HepG2 (cell line): ENCODE measurements at regions not wholly inside any gene's neighbourhood (a gene's known extent, or its start where the extent isn't known, plus 50 kb on each side); places are given as distances from the start of the nearest gene placed in this dataset.

Experiments used
- ATAC-seq: fragments of 200-7000 bp; cut with Tn5 transposase; 3 replicates; pipeline ENCODE4 v1.9.1; 2020; ENCODE audit warnings: mild to moderate bottlenecking, moderate library complexity
- BruUV-seq: library from RNA; stranded (reverse); fragments of 400-500 nt; replicated peaks from 2 replicates; lab custom pipeline; 2021; lab: Mats Ljungman, UMichigan
- CTCF ChIA-PET: fragments of 300-600 bp; formaldehyde crosslinking; extraction: SDS; loops from one replicate; lab custom pipeline; 2021; ENCODE audit warnings: low total read pairs, inconsistent platforms, low intra/inter-chr PET ratio; lab: Yijun Ruan, JAX
- POLR2A ChIA-PET: fragments of 350-600 bp; sonication (Branson Sonifier 250); formaldehyde crosslinking; loops from one replicate; lab custom pipeline; 2020; ENCODE audit warnings: antibody characterized with exemption, inconsistent platforms; lab: Yijun Ruan, JAX
- DNase-seq: peaks from one replicate; pipeline ENCODE4 v3.0.0-alpha.2; 2015; ENCODE audit warnings: low spot score
- FAIRE-seq: peaks from 3 replicates; lab custom pipeline; 2011; peaks lifted over from hg19 to GRCh38; lab: Jason Lieb, UNC
- H2AFZ ChIP-seq: one replicate; pipeline ENCODE4 v1.6.1; 2011; ENCODE audit warnings: low read length, inconsistent platforms
- H3K27ac ChIP-seq: fragments of 300-600 bp; 3 replicates; pipeline ENCODE4 v1.8.0; 2011; ENCODE audit warnings: mixed run types, mild to moderate bottlenecking, mixed read lengths, low read length, inconsistent platforms; ENCODE audit not compliant: insufficient read depth; ENCODE audit errors: extremely low read length
- H3K27me3 ChIP-seq, 2 experiments: fragments of 200-600 bp in 1 of 2; 2 replicates in 1 of 2; 3 replicates in 1 of 2; pipeline versions ENCODE4 v1.6.0 to v1.8.0; 2011; ENCODE audit warnings: low read length in 2 of 2, mild to moderate bottlenecking in 2 of 2, moderate library complexity in 2 of 2, inconsistent platforms in 1 of 2; ENCODE audit not compliant: insufficient read depth in 2 of 2, control insufficient read depth in 1 of 2
- H3K36me3 ChIP-seq, 2 experiments: fragments of 200-600 bp in 1 of 2; replicated peaks in 1 of 2; 2 replicates in 1 of 2; 3 replicates in 1 of 2; pipeline versions ENCODE4 v1.5.1 to v1.8.0; 2011; ENCODE audit warnings: low read length in 2 of 2, inconsistent platforms in 1 of 2; ENCODE audit not compliant: insufficient read depth in 2 of 2, control insufficient read depth in 1 of 2
- H3K4me1 ChIP-seq: 2 replicates; pipeline ENCODE4 v1.5.1; 2012; ENCODE audit warnings: low read length, inconsistent platforms; ENCODE audit not compliant: insufficient read depth
- H3K4me2 ChIP-seq: 2 replicates; pipeline ENCODE4 v1.6.0; 2011; ENCODE audit warnings: low read depth, low read length, inconsistent platforms
- H3K4me3 ChIP-seq, 3 experiments: fragments of 200-600 bp in 1 of 3; sonication (generic), shearing (Covaris generic) in 1 of 3; replicated peaks in 1 of 3; 2 replicates each; pipeline ENCODE4 v1.5.1; 2011 to 2016; ENCODE audit warnings: low read length in 3 of 3, inconsistent platforms in 2 of 3, low read depth in 2 of 3, mild to moderate bottlenecking in 2 of 3, control low read depth in 1 of 3, mixed read lengths in 1 of 3; ENCODE audit not compliant: insufficient read depth in 1 of 3
- H3K79me2 ChIP-seq: one replicate; pipeline ENCODE4 v1.6.1; 2011; ENCODE audit warnings: low read length, inconsistent platforms; ENCODE audit not compliant: insufficient read depth
- H3K9ac ChIP-seq: 2 replicates; pipeline ENCODE4 v1.6.0; 2011; ENCODE audit warnings: mild to moderate bottlenecking, low read depth, low read length, inconsistent platforms; ENCODE audit not compliant: insufficient read depth
- H3K9me3 ChIP-seq: 2 replicates; pipeline ENCODE4 v1.5.1; 2012; ENCODE audit warnings: mild to moderate bottlenecking, low read length
- H4K20me1 ChIP-seq: 2 replicates; pipeline ENCODE4 v1.6.0; 2011; ENCODE audit warnings: inconsistent platforms, mild to moderate bottlenecking, low read length, moderate library complexity; ENCODE audit not compliant: insufficient read depth
- CHCHD3 ChIP-seq: sonication (generic); formaldehyde crosslinking; IDR thresholded peaks from 2 replicates; pipeline ENCODE4 v1.8.0; 2022; ENCODE audit warnings: mild to moderate bottlenecking, missing genetic modification reagents, moderate library complexity
- HOXA9 ChIP-seq: sonication (generic); formaldehyde crosslinking; IDR thresholded peaks from 2 replicates; pipeline ENCODE4 v1.8.1; 2022; ENCODE audit warnings: missing genetic modification reagents, mild to moderate bottlenecking, moderate library complexity, borderline replicate concordance
- JARID2 ChIP-seq: sonication (generic); formaldehyde crosslinking; IDR thresholded peaks from 2 replicates; pipeline ENCODE4 v1.8.1; 2023; ENCODE audit warnings: missing genetic modification reagents, inconsistent platforms; ENCODE audit not compliant: insufficient replicate concordance
- NFE2L2 ChIP-seq: fragments of 150-350 bp; IDR thresholded peaks from 2 replicates; pipeline ENCODE4 v1.6.1; 2014; ENCODE audit warnings: low read length
- SMAD9 ChIP-seq: sonication (generic); formaldehyde crosslinking; IDR thresholded peaks from 2 replicates; pipeline ENCODE4 v1.5.1; 2020; ENCODE audit warnings: mild to moderate bottlenecking, missing genetic modification reagents
- SNAPC2 ChIP-seq: sonication (generic); formaldehyde crosslinking; IDR thresholded peaks from 2 replicates; pipeline ENCODE4 v1.8.1; 2022; ENCODE audit warnings: mild to moderate bottlenecking, missing genetic modification reagents
- SP1 ChIP-seq, 2 experiments: fragments of 450-650 bp in 1 of 2; sonication (generic) in 1 of 2; formaldehyde crosslinking in 1 of 2; IDR thresholded peaks; 2 replicates each; pipeline versions ENCODE4 v1.4.0 to v1.6.1; 2016 to 2020; ENCODE audit warnings: missing genetic modification reagents in 1 of 2
- SP4 ChIP-seq: sonication (generic); formaldehyde crosslinking; IDR thresholded peaks from 2 replicates; pipeline ENCODE4 v1.8.1; 2023; ENCODE audit warnings: mild to moderate bottlenecking, missing genetic modification reagents
- TOPORS ChIP-seq: sonication (generic); formaldehyde crosslinking; IDR thresholded peaks from 2 replicates; pipeline ENCODE4 v1.8.0; 2023; ENCODE audit warnings: mild to moderate bottlenecking, missing genetic modification reagents
- ZNF230 ChIP-seq: sonication (generic); formaldehyde crosslinking; IDR thresholded peaks from 2 replicates; pipeline ENCODE4 v1.4.0; 2020; ENCODE audit warnings: mild to moderate bottlenecking, missing genetic modification reagents
- ZNF329 ChIP-seq: sonication (generic); formaldehyde crosslinking; IDR thresholded peaks from 2 replicates; pipeline ENCODE4 v1.9.0; 2021; ENCODE audit warnings: low read depth, mild to moderate bottlenecking, missing genetic modification reagents
- ZNF33A ChIP-seq: sonication (generic); formaldehyde crosslinking; IDR thresholded peaks from 2 replicates; pipeline ENCODE4 v1.5.1; 2020; ENCODE audit warnings: missing genetic modification reagents, mild to moderate bottlenecking, moderate library complexity, borderline replicate concordance
- ZNF747 ChIP-seq: sonication (generic); formaldehyde crosslinking; IDR thresholded peaks from 2 replicates; pipeline ENCODE4 v1.8.1; 2023; ENCODE audit warnings: missing genetic modification reagents, mild to moderate bottlenecking, borderline replicate concordance
- ZSCAN9 ChIP-seq: IDR thresholded peaks from 2 replicates; pipeline ENCODE4 v1.6.1; 2016; ENCODE audit warnings: borderline replicate concordance
- WGBS: methylation state at CpG from one replicate; pipeline ENCODE4 v1.1.6; 2017; ENCODE audit warnings: low lambda C conversion rate; 5-methylcytosine and 5-hydroxymethylcytosine counted together
- in situ Hi-C: cut with HindIII; loops from 2 replicates; pipeline ENCODE4 v1.10.0; 2017; ENCODE audit warnings: low pct_unique_long_range_greater_than_20kb; ENCODE audit not compliant: extremely low pct_ligation_motif_present
- intact Hi-C: fragments of 100-400 bp; cut with micrococcal nuclease; formaldehyde crosslinking; loops from one replicate; pipeline ENCODE4 v1.10.0; 2022; ENCODE audit not compliant: unreplicated experiment
- TF ChIP-seq, protein P1 (sequence below): sonication (generic); formaldehyde crosslinking; IDR thresholded peaks from 2 replicates; pipeline ENCODE4 v1.4.0; 2020; ENCODE audit warnings: mild to moderate bottlenecking, missing genetic modification reagents, borderline replicate concordance
- TF ChIP-seq, protein P2 (sequence below): fragments of 450-650 bp; IDR thresholded peaks from 2 replicates; pipeline ENCODE4 v1.6.1; 2017; ENCODE audit warnings: mild to moderate bottlenecking

DNA sequence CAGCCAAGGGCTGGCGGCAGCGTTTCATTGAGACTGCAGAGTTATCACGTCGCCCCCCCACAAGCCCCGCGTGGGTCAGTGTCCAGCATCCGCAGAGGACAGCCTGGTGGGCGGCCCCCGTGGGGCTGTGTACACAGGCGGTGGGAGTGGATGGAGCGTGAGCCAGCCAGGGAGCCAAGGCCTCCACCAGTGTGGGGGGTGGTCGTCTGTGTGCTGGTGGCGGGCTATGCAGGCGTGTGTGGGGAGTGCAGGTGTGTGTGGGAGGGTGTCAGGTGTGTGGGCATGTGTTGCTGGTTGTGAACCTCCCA, 56.5 kb upstream of the NKX1-1 start:
- Histone ChIP-seq H2AFZ (no peak overlapping the region), H3K27me3 (peaks cover 18 to 76% of the 10 kb centered on the region in 2 experiments; a peak in 4 of 5 replicates), H3K4me1 (no peaks in the 10 kb centered on the region), H3K79me2 (no peaks in the 10 kb centered on the region), H3K27ac (no peak overlapping the region), H3K4me2 (no peak overlapping the region), H3K4me3 (no peak overlapping the region), H3K36me3 (no peaks in the 10 kb centered on the region), H4K20me1 (no peaks in the 10 kb centered on the region), H3K9me3 (no peaks in the 10 kb centered on the region), H3K9ac (no peak overlapping the region)
- TF ChIP-seq ZNF747 (no peak), CHCHD3 (CRISPR knock-in tag) (no peak), SMAD9 (CRISPR knock-in tag) (no peak), TOPORS (CRISPR knock-in tag) (no peak), ZNF329 (CRISPR knock-in tag) (no peak), NFE2L2 (no peak), ZSCAN9 (CRISPR knock-in tag) (no peak), ZNF33A (CRISPR knock-in tag) (no peak), JARID2 (CRISPR knock-in tag) (no peak), SP4 (no peak), ZNF230 (no peak), SP1 (IDR thresholded peaks at IDR 0.05) (no peak), SP1 (CRISPR knock-in tag; IDR thresholded peaks at IDR 0.05) (no peak), HOXA9 (CRISPR knock-in tag) (no peak), SNAPC2 (CRISPR knock-in tag) (no peak)
- TF ChIP-seq, protein P1, sequence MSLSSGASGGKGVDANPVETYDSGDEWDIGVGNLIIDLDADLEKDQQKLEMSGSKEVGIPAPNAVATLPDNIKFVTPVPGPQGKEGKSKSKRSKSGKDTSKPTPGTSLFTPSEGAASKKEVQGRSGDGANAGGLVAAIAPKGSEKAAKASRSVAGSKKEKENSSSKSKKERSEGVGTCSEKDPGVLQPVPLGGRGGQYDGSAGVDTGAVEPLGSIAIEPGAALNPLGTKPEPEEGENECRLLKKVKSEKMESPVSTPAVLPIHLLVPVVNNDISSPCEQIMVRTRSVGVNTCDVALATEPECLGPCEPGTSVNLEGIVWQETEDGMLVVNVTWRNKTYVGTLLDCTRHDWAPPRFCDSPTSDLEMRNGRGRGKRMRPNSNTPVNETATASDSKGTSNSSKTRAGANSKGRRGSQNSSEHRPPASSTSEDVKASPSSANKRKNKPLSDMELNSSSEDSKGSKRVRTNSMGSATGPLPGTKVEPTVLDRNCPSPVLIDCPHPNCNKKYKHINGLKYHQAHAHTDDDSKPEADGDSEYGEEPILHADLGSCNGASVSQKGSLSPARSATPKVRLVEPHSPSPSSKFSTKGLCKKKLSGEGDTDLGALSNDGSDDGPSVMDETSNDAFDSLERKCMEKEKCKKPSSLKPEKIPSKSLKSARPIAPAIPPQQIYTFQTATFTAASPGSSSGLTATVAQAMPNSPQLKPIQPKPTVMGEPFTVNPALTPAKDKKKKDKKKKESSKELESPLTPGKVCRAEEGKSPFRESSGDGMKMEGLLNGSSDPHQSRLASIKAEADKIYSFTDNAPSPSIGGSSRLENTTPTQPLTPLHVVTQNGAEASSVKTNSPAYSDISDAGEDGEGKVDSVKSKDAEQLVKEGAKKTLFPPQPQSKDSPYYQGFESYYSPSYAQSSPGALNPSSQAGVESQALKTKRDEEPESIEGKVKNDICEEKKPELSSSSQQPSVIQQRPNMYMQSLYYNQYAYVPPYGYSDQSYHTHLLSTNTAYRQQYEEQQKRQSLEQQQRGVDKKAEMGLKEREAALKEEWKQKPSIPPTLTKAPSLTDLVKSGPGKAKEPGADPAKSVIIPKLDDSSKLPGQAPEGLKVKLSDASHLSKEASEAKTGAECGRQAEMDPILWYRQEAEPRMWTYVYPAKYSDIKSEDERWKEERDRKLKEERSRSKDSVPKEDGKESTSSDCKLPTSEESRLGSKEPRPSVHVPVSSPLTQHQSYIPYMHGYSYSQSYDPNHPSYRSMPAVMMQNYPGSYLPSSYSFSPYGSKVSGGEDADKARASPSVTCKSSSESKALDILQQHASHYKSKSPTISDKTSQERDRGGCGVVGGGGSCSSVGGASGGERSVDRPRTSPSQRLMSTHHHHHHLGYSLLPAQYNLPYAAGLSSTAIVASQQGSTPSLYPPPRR (CRISPR knock-in tag) = no peak
- TF ChIP-seq, protein P2, sequence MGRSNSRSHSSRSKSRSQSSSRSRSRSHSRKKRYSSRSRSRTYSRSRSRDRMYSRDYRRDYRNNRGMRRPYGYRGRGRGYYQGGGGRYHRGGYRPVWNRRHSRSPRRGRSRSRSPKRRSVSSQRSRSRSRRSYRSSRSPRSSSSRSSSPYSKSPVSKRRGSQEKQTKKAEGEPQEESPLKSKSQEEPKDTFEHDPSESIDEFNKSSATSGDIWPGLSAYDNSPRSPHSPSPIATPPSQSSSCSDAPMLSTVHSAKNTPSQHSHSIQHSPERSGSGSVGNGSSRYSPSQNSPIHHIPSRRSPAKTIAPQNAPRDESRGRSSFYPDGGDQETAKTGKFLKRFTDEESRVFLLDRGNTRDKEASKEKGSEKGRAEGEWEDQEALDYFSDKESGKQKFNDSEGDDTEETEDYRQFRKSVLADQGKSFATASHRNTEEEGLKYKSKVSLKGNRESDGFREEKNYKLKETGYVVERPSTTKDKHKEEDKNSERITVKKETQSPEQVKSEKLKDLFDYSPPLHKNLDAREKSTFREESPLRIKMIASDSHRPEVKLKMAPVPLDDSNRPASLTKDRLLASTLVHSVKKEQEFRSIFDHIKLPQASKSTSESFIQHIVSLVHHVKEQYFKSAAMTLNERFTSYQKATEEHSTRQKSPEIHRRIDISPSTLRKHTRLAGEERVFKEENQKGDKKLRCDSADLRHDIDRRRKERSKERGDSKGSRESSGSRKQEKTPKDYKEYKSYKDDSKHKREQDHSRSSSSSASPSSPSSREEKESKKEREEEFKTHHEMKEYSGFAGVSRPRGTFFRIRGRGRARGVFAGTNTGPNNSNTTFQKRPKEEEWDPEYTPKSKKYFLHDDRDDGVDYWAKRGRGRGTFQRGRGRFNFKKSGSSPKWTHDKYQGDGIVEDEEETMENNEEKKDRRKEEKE = no peak
- 28% methylated on average over 5 of the region's 14 CpGs for WGBS
- ChIA-PET POLR2A (no interaction called here), CTCF (no interaction called here)
- intact Hi-C loops (no loop called here), in situ Hi-C loops (no loop called here)
- DNase-seq (no peak), FAIRE-seq (no peak), ATAC-seq (no peak)
- no TSS peak for BruUV-seq
